ENCODE measurements at regions not wholly inside any gene's neighbourhood (a gene's known extent, or its start where the extent isn't known, plus 50 kb on each side); places are given as distances from the start of the nearest gene placed in this dataset.

DNA sequence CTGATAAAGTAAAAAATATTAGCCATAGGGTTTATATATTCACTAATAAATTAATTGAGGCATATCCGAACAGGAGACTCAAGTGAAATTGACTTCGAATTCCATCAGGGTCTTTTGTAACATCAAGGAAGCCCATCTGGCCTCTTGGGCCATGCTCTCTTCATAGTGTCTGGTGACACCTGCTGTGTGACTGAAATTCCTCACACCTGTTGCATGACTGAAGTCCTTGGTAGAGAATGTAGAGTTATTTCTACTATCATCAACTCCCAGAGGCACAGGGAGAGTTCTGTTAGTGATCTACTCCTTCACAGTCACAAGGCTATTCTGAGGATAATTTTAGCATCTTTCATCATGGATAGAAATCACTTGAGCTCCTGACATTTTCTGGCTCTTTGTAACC is 138.3 kb upstream of the LSM8 start:
- ATAC-seq (ENCODE audit: low read depth) (no peak), DNase-seq (no peak)
- Histone ChIP-seq H2BK5ac (ENCODE audit: low read depth, low read length, poor library complexity, severe bottlenecking) (no peak overlapping the region), H3K56ac (ENCODE audit: extremely low read depth, insufficient read depth, low read length) (no peak overlapping the region), H3K27me3 (ENCODE audit: control insufficient read depth, insufficient read depth, low read length) (no peaks in the 10 kb centered on the region), H3K36me3 (ENCODE audit: control insufficient read depth, insufficient read depth, low read length) (no peaks in the 10 kb centered on the region), H3K23ac (ENCODE audit: low read depth, low read length) (no peak overlapping the region), H3K79me1 (ENCODE audit: low read depth in 1 of 2, low read length in 2 of 2) (no peaks in the 10 kb centered on the region), H2BK20ac (ENCODE audit: low read depth, low read length) (no peak overlapping the region), H3K18ac (ENCODE audit: low read depth, low read length) (no peak overlapping the region), H2BK120ac (ENCODE audit: low read depth, low read length) (no peak overlapping the region), H2AK9ac (replicated peaks; ENCODE audit: low read depth, low read length, poor library complexity) (no peak overlapping the region), H2BK15ac (ENCODE audit: low read depth, low read length) (no peak overlapping the region), H3K9me3 (ENCODE audit: control insufficient read depth, insufficient read depth, low read length) (no peaks in the 10 kb centered on the region), H3K9ac (ENCODE audit: low read depth, low read length) (no peak overlapping the region), H4K8ac (ENCODE audit: low read depth in 2 of 2, low read length in 2 of 2) (no peak overlapping the region), H3K4ac (ENCODE audit: low read depth, low read length) (no peak overlapping the region), H3K4me3 (ENCODE audit: insufficient read depth, low read depth, low read length) (no peak overlapping the region), H3K27ac (ENCODE audit: insufficient read depth, low read length) (no peak overlapping the region), H4K20me1 (ENCODE audit: insufficient read depth, low read length) (no peaks in the 10 kb centered on the region), H3K9me1 (ENCODE audit: insufficient read depth, low read length) (no peaks in the 10 kb centered on the region), H2AFZ (replicated peaks; ENCODE audit: low read length, poor library complexity) (no peak overlapping the region), H3K4me1 (ENCODE audit: control insufficient read depth, insufficient read depth, low read length) (no peaks in the 10 kb centered on the region), H3K14ac (replicated peaks; ENCODE audit: low read depth, low read length) (no peak overlapping the region), H4K5ac (ENCODE audit: low read depth, low read length) (no peak overlapping the region), H3K4me2 (ENCODE audit: low read depth, low read length) (no peak overlapping the region), H4K91ac (ENCODE audit: insufficient read depth, low read depth, low read length) (no peak overlapping the region), H2AK5ac (ENCODE audit: low read depth, low read length) (no peak overlapping the region)
- in situ Hi-C loops (cut with MboI; ENCODE audit: low sequenced_read_pairs) (no loop called here), dilution Hi-C loops (cut with HindIII; ENCODE audit: low sequenced_read_pairs, unreplicated experiment) (no loop called here), intact Hi-C loops (cut with micrococcal nuclease) (no loop called here)
- no TSS peak for BruUV-seq (replicated peaks)
- POLR2A ChIA-PET (ENCODE audit: unreplicated experiment): no interaction called here
- TF ChIP-seq RAD21 (IDR thresholded peaks at IDR 0.05; ENCODE audit: low read length) (no peak), RCOR1 (IDR thresholded peaks at IDR 0.05; ENCODE audit: insufficient replicate concordance, low read length) (no peak), NFE2L2 (IDR thresholded peaks at IDR 0.05; ENCODE audit: low read depth, low read length) (no peak), CEBPB (IDR thresholded peaks at IDR 0.05; ENCODE audit: low read depth, low read length) (no peak)
- TF ChIP-seq, protein P1, sequence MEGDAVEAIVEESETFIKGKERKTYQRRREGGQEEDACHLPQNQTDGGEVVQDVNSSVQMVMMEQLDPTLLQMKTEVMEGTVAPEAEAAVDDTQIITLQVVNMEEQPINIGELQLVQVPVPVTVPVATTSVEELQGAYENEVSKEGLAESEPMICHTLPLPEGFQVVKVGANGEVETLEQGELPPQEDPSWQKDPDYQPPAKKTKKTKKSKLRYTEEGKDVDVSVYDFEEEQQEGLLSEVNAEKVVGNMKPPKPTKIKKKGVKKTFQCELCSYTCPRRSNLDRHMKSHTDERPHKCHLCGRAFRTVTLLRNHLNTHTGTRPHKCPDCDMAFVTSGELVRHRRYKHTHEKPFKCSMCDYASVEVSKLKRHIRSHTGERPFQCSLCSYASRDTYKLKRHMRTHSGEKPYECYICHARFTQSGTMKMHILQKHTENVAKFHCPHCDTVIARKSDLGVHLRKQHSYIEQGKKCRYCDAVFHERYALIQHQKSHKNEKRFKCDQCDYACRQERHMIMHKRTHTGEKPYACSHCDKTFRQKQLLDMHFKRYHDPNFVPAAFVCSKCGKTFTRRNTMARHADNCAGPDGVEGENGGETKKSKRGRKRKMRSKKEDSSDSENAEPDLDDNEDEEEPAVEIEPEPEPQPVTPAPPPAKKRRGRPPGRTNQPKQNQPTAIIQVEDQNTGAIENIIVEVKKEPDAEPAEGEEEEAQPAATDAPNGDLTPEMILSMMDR (conservative IDR thresholded peaks at IDR 0.05; ENCODE audit: low read depth, low read length): no peak
- TF ChIP-seq, protein P2, sequence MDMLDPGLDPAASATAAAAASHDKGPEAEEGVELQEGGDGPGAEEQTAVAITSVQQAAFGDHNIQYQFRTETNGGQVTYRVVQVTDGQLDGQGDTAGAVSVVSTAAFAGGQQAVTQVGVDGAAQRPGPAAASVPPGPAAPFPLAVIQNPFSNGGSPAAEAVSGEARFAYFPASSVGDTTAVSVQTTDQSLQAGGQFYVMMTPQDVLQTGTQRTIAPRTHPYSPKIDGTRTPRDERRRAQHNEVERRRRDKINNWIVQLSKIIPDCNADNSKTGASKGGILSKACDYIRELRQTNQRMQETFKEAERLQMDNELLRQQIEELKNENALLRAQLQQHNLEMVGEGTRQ (IDR thresholded peaks at IDR 0.05; ENCODE audit: low read depth, low read length): no peak
- WGBS, 2 experiments (ENCODE audit: extremely low coverage in 2 of 2, insufficient read length in 1 of 2): 80% methylated on average over 1 of the region's 2 CpGs; no CpG with 5 or more reads in 1 of the 2 experiments
- CTCF ChIA-PET: no interaction called here

Data from IMR-90 (cell line).